Body of pancreas (tissue), 4 donors: ENCODE measurements at regions not wholly inside any gene's neighbourhood (a gene's known extent, or its start where the extent isn't known, plus 50 kb on each side); places are given as distances from the start of the nearest gene placed in this dataset.

Experiments used
- ATAC-seq: fragments of 150-250 bp; one replicate; pipeline ENCODE4 v1.9.1; 2016
- DNase-seq, 4 donors: peaks; one replicate each; pipeline ENCODE4 v3.0.0-alpha.2; 2019
- H3K27ac ChIP-seq, 4 donors: fragments of 200-600 bp; sonication (generic); 1 replicate in 3 of 4; 2 replicates in 1 of 4; pipeline versions ENCODE4 v1.5.1 to v1.6.1; 2016 to 2019; ENCODE audit warnings: mild to moderate bottlenecking in 1 of 4, mixed read lengths in 1 of 4, moderate library complexity in 1 of 4
- H3K27me3 ChIP-seq, 2 donors: fragments of 200-600 bp; sonication (generic); one replicate each; pipeline ENCODE4 v1.6.0; 2016; ENCODE audit warnings: mild to moderate bottlenecking in 1 of 2
- H3K36me3 ChIP-seq, 2 donors: fragments of 200-600 bp; sonication (generic); replicated peaks in 1 of 2; 2 replicates each; pipeline ENCODE4 v1.5.1; 2016; ENCODE audit warnings: low read depth in 2 of 2; ENCODE audit not compliant: insufficient read depth in 1 of 2
- H3K4me1 ChIP-seq: fragments of 200-600 bp; sonication (generic); one replicate; pipeline ENCODE4 v1.6.0; 2016
- H3K4me3 ChIP-seq, 2 donors: fragments of 200-600 bp; sonication (generic); 1 replicate in 1 of 2; 2 replicates in 1 of 2; pipeline ENCODE4 v1.5.1; 2016 to 2019
- H3K9me3 ChIP-seq, 3 donors: fragments of 200-600 bp; sonication (generic); 1 replicate in 2 of 3; 2 replicates in 1 of 3; pipeline ENCODE4 v1.5.1; 2016
- CTCF ChIP-seq, 7 experiments: fragments of 450-650 bp in 4 of 7; fragments of 200-600 bp in 3 of 7; sonication (generic) in 3 of 7; IDR thresholded peaks; one replicate each; pipeline ENCODE4 v1.5.1; 2016 to 2019; ENCODE audit warnings: antibody characterized with exemption in 7 of 7
- POLR2A ChIP-seq, 3 donors: fragments of 450-650 bp; IDR thresholded peaks; one replicate each; pipeline ENCODE4 v1.6.1; 2016; ENCODE audit warnings: antibody characterized with exemption in 3 of 3, mild to moderate bottlenecking in 2 of 3
- WGBS, 2 donors: methylation state at CpG; one replicate each; pipeline ENCODE4 v1.1.5; 2017; 5-methylcytosine and 5-hydroxymethylcytosine counted together
- intact Hi-C: fragments of 100-400 bp; cut with DNase I; formaldehyde crosslinking; loops from one replicate; pipeline ENCODE4 v1.15.1; 2023

DNA sequence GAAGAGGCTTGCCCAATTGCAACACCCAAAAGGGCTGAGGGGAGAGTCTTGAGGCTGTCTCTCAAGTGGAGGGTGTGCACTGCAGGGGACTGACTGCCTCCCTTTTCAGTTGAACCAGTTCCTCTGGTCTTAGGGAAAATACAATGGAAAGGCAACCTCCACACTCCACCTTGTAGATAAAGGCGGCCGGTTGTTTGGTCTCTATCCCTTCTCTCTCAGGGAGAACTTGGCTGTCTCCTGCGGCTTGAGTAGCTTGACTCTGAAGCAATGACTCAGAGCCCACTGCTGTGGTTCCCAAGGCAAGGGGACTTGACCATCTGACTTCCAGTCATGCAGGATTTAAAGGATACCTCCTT is 143.2 kb upstream of the UMPS start:
- DNase-seq (peak; percentile 50 to 82 (median 77)), ATAC-seq (peak; percentile 46)
- TF ChIP-seq POLR2A (IDR thresholded peaks at IDR 0.05) (no peak), CTCF (IDR thresholded peaks at IDR 0.05) (no peak)
- 29% methylated on average over 3 of the region's 3 CpGs for WGBS, 2 donors
- Histone ChIP-seq H3K36me3 (no peaks in the 10 kb centered on the region), H3K27ac (peak overlapping the region; percentile 16 to 51 (median 36)), H3K4me1 (peaks cover 48% of the 10 kb centered on the region), H3K27me3 (no peaks in the 10 kb centered on the region), H3K9me3 (no peaks in the 10 kb centered on the region), H3K4me3 (no peak overlapping the region)
- intact Hi-C loops: loop anchor here (10.0 kb wide), 1 partner anchor 48 kb away; no protein-coding TSS in a partner anchor

DNA sequence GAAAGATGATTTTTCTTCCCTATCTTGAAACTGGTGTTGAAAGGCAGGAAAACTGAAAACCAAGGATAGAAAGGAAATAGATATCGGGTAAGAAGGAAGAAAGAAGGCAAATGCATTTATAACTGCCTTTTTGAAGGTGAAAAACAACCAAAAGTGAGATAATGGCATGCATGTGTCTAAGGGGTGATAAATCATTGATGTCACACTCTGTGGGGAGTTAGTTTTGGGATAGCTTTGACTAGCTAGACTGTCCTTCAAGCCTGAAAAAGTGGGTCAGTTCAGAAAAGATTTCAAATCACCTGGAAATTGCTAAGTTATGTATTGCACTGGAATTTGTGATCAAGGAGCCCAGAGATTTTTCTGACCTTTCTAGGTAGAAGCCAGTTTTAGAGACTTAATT is 142.2 kb upstream of the UMPS start:
- DNase-seq (no peak), ATAC-seq (no peak)
- H3K9me3 ChIP-seq: no peaks in the 10 kb centered on the region
- no peak for TF ChIP-seq CTCF (IDR thresholded peaks at IDR 0.05)
- TF ChIP-seq POLR2A (IDR thresholded peaks at IDR 0.05): no peak
- peaks cover 57% of the 10 kb centered on the region for H3K4me1 ChIP-seq
- intact Hi-C loops: loop anchor here (10.0 kb wide), 1 partner anchor 47 kb away; no protein-coding TSS in a partner anchor
- no peaks in the 10 kb centered on the region for H3K27me3 ChIP-seq
- 40 to 61% methylated on average over 1 of the region's 1 CpG for WGBS, 2 donors
- no peak overlapping the region for H3K4me3 ChIP-seq
- no peaks in the 10 kb centered on the region for H3K36me3 ChIP-seq
- peak overlapping the region in 1 of 4 donors; percentile 51 for H3K27ac ChIP-seq

DNA sequence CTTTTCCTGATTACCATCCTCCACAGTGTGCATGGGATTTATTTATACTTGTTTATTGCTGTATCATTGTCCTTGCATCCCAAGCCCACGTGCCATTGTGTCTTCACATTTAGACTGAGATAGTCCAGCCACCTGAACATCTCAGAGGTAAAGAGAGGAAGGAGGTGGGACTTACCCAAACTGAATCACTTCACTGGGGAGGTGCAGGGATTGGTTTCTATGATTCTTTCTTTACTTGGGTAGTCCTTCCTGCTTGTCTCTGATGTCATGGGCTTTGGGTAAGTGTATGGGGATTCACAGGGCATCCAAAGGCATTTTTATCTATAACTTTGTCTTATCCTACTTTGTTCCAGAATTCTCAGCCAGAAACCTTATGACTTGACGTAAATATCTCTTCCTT is 141.5 kb upstream of the UMPS start:
- Histone ChIP-seq H3K4me1 (peaks cover 65% of the 10 kb centered on the region), H3K27ac (no peak overlapping the region), H3K9me3 (no peaks in the 10 kb centered on the region), H3K4me3 (no peak overlapping the region), H3K27me3 (no peaks in the 10 kb centered on the region), H3K36me3 (no peaks in the 10 kb centered on the region)
- DNase-seq (no peak), ATAC-seq (no peak)
- no peak for TF ChIP-seq POLR2A (IDR thresholded peaks at IDR 0.05)
- no peak for TF ChIP-seq CTCF (IDR thresholded peaks at IDR 0.05)
- intact Hi-C loops: loop anchor here (10.0 kb wide), 1 partner anchor 46 kb away; no protein-coding TSS in a partner anchor
- 95% methylated on average over 2 of the region's 2 CpGs for WGBS, 2 donors

DNA sequence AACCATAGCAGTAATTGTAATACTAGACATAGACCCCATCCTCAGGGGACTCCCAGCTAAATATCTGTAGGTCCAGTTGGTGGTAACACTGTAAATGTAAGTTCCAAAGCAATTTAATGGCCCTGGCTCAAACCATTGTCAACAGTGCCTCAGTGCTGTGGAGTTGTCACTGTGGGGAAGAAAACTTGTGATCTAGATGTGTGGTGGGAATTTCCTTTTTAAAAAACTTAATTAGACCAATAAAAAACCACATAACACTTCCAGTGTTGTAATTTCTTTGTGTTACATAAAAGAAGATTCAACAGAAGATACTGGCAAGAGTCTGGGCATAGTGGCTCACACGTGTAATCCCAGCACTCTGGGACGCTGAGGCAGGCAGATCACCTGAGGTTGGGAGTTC is 138.6 kb upstream of the UMPS start:
- Histone ChIP-seq H3K4me1 (peaks cover 65% of the 10 kb centered on the region), H3K27ac (peak overlapping the region in 3 of 4 donors; percentile 84 to 96 (median 84)), H3K4me3 (no peak overlapping the region), H3K36me3 (no peaks in the 10 kb centered on the region), H3K9me3 (no peaks in the 10 kb centered on the region), H3K27me3 (no peaks in the 10 kb centered on the region)
- intact Hi-C loops: no loop called here
- TF ChIP-seq CTCF (IDR thresholded peaks at IDR 0.05) (no peak), POLR2A (IDR thresholded peaks at IDR 0.05) (no peak)
- DNase-seq: no peak
- ATAC-seq: no peak
- WGBS, 2 donors: 83 to 84% methylated on average over 2 of the region's 2 CpGs

GRCh38 chr3:124592658-124593441 is 137.4 kb upstream of the UMPS start:
- Histone ChIP-seq H3K27me3 (no peaks in the 10 kb centered on the region), H3K9me3 (no peaks in the 10 kb centered on the region), H3K4me1 (peaks cover 60% of the 10 kb centered on the region), H3K27ac (peak overlapping the region; percentile 75 to 96 (median 84)), H3K36me3 (no peaks in the 10 kb centered on the region), H3K4me3 (no peak overlapping the region)
- DNase-seq: peak; percentile 86 to 95 (median 94)
- 35 to 38% methylated on average over 3 of the region's 3 CpGs for WGBS, 2 donors
- peak in 2 of 7 experiments; percentile 7 to 18 for TF ChIP-seq CTCF (IDR thresholded peaks at IDR 0.05)
- no peak for TF ChIP-seq POLR2A (IDR thresholded peaks at IDR 0.05)
- intact Hi-C loops: no loop called here
- peak; percentile 99 for ATAC-seq
